GM18502 (cell line): ENCODE measurements at regions not wholly inside any gene's neighbourhood (a gene's known extent, or its start where the extent isn't known, plus 50 kb on each side); places are given as distances from the start of the nearest gene placed in this dataset.

Source experiments
- ATAC-seq: cut with Tn5 transposase; IDR thresholded peaks from one replicate; pipeline ENCODE4 v1.9.1; 2021; ENCODE audit warnings: mild to moderate bottlenecking; ENCODE audit not compliant: unreplicated experiment, poor library complexity

DNA sequence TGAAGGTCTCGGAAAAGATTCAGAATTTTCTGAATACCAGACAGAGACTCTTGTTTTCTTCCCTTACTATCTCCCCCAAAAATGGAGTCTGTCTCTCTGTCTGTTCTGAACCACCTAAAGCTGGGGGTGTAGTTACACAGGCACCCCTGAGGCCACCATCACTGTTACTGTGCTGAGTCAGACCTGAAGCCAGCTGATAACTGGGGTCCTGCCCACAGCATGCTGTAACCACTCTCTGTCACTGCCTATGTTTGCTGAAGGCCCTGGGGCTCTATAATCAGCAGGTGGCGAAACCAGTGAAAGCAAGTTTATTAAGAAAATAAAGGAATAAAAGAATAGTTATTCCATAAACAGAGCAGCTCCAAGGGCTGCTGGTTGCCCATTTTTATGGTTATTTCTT, 575.2 kb upstream of the POT1 start:
- no peak for ATAC-seq

DNA sequence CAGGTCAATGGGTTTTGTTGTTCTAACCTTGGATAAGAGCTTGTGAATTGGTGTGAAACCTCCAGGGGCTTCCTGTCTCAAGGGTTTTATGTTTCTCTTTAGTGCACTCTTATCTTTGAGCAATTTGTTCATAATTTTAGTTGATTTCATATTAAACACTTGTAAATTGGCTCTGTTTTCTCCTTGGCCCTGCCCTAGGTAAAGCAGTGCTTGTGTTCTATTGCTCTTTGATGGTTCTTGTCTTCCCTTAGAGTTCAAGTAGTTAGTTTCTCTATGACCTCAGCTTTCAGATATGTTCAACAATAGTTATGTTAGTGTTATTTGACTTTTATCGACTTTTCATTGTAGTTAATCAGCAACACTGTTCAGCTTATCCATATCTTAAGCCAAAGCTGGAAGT, 566.4 kb upstream of the POT1 start:
- no peak for ATAC-seq

DNA sequence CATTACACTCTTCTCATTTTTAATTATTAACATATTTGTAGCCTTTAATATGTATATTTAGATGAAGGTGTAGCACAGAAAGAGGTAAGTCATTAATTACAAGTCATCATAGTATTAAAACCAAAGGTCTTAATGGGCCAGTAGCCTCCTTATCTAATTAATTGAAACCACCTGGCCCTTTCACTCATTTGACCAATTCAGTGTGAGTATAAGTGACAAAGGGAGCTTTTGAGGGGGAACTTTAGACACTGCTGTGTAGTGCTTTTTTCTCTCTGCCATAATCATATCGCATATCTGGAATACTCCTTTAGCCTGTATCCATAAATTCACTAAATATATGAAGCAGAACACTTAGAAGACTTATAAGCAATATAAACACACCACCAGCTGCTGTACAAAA, 562.9 kb upstream of the POT1 start:
- ATAC-seq = no peak

DNA sequence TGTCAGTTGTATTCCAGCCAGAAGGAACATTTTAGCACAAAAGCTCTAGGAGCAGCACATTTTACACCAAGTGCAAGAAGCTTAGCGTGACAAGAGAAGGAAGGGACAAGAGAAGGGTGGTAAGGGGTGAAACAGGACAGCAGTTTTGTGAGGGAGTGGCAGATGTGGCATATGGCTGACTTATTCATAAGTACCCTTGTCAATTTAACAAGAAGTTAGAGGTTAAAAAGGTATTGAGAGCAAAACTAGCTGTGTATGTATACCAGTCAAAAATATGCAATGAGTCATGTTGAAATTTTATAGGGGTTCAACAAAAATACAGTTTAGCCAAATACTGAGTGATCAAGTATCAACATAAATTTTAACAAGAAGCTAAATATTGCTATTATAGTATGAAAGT, 561.5 kb upstream of the POT1 start:
- ATAC-seq = no peak

DNA sequence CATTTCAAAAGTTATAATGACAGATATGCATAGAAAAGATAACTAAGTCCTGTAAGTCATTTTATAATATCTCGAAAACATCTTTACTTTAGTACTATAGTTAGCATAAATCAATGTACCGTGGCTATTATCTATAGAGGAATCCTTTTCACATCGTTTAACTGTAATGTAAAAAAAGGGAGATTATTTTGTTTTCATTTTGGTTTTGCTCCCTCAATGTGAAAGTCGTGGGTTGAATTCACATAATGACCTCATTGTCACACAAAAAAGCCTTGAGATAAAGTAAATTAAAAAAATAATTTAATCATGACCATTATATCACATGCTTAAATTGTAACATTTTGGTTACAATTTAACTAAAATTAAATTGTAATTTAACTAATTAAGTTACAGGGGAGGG, 560.5 kb upstream of the POT1 start:
- no peak for ATAC-seq

DNA sequence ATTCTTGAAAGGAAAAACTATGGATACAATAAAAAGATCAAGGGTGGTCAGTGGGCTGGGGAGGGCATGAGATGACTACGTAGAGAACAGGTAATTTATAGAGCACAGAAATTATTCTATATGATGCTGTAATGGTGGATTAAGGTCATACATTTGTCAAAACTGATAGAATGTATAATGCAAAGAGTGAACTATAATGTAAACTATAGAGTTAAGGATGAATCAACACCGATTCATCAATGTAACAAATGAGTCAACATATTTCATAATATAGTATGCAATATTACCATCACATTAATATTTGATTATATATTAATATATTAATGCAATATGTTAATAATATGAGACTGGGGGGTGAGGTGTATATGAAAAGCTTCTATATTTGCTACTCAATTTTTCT, 555.6 kb upstream of the POT1 start:
- no peak for ATAC-seq

DNA sequence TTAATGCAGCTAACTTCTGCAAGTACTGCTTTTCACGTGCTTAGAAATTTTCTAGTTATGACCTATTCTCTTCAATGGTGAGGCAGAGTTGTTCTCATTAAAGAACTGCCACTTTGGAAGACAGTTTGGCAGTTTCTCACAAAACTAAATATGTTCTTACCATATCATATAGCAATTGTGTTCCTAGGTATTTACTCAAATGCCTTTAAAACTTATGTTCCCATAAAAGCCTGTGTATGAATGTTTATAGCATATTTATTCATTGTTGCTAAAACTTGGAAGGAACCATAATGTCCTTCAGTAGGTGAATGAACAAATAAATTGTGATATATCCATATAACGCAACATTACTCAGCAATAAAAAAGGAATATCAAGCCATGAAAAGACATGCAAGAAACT, 555.1 kb upstream of the POT1 start:
- no peak for ATAC-seq

DNA sequence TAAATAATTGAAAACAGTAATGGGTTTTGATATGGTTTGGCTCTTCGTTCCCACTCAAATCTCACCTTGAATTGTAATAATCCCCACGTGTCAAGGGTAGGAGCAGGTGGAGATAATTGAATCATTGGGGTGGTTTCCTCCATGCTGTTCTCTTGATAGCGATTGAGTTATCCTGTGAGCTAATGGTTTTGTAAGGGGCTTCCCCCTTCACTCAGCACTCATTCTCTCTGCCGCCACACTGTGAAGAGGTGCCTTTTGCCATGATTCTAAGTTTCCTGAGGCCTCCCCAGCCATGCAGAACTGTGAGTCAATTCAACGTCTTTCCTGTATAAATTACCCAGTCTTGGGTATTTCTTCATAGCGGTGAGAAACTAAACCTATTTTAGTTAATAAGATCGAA, 551.7 kb upstream of the POT1 start:
- no peak for ATAC-seq

DNA sequence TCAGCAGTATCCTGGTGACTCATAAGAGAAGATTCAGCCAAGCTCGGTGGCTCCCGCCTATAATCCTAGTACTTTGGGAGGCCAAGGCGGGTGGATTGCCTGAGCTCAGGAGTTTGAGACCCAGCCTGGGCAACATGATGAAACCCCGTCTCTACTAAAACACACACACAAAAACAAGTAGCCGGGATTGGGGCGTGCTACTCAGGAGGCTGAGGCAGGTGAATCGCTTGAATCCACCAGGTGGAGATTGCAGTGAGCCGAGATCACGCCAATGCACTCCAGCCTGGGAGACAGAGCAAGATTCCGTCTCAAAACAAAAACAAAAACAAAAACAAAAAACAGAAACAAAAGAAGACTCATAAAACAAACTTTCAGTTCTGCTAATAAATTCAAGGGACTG, 551.1 kb upstream of the POT1 start:
- no peak for ATAC-seq

DNA sequence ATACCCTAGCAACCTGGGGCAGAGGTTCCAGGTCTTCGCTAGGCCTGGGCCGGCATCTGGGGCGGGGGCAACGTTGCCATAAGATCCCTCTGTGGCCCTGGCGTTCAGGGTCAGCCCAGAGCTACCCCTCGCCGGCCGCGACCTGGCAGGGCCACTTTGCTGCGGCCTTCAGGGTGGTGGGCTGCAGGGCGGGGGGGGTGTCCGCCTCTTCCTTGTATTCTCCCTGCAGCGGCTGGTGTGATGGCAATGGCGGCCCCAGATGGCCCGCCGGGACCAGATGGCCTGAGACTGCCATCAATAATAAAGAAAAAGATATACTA, 539.2 kb upstream of the POT1 start:
- no peak for ATAC-seq

DNA sequence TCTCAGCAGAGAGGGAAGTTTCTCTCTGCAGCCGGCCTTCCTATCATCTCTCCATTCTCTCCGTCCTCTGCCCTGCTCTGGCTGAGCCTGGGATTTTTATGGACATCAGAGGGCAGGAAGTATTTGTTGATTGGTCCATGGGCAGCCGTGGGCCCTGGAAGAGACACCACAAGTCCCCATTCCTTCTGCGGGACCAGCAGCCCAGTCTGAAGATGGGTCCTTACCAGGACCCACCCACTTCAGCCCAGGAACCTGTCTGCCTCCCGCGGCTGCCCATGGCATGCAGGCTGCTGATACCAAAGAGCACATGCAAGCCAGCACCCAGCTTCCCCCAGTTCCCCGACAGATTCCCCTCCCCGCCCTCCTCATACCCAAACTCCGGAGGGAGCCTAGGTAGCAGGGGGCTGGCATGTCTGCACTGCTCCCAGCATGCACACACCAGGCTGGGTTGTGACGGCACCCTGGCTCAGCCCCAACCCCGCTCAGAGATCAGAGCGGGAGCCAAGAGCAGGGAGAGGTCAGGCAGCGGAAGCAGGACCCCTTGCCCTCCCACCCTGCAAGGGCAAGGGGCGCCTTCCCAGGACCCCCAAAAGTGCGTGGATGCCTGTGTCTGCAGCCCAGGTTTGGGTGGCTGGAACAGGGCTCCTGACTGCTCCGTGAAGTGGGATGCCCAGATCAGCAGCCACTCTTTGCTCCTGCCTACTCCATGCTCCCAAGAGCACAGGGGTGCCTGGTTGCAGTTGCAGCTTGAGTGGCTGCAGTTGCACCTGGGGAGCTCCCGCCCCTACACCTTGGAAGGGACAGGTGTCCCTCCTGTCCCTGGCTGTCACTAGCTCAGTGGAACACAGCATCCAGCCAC, 538.6 kb upstream of the POT1 start:
- ATAC-seq = no peak

DNA sequence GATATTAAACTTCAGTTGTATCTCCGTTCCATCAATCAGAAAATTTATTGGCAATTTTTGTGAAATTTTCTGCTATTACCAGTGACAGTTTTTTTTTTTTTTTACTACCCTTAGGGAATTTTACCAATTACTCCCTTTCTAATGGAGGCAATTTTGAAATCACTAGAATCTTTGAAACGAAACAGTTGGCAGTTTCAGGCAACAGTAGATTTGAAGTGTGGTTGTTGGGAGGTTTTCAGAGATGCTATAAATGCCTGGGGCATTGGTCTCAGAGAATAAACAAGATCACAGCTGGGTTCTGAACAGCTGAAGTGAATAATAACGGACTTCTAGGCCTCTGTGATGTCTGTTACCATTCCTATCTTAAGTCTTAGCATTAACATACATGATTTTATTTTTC, 535.9 kb upstream of the POT1 start:
- no peak for ATAC-seq

DNA sequence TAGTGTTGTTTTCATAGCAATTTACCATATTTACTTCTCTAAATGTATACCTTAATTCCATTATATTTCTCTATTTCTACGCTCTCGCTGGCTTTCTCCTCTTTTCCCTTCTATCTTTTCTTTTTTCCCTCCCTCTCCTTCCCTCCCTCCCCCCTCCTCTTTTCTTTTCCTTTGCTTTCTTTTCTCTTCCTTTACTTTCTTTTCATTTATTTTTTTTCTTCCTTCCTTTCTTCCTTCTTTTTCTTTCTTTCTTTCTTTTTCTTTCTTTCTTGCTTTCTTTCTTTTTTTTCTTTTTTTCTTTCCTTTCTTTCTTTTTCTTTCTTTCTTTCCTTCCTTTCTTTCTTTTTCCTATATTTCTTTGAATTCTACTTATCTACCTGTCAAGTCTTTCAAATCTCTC, 533.0 kb upstream of the POT1 start:
- ATAC-seq = no peak

DNA sequence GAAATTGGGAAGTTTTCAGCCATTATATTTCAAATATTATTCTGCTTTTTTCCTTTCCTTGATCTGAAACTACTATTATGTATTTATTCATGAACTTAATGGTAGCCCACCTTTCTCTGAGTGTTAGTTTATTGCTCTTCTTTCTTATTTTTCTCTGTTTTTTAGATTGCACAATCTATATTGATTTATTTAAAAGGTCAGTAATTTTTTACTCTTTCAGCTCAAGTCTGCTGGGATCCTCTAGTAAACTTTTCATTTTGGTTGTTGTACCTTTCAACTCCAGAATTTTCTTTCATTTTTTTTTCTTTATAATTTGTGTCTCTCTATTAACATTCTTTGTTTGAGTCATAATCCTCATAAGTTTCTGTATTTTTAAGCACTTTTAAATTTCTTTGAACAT, 529.4 kb upstream of the POT1 start:
- no peak for ATAC-seq

DNA sequence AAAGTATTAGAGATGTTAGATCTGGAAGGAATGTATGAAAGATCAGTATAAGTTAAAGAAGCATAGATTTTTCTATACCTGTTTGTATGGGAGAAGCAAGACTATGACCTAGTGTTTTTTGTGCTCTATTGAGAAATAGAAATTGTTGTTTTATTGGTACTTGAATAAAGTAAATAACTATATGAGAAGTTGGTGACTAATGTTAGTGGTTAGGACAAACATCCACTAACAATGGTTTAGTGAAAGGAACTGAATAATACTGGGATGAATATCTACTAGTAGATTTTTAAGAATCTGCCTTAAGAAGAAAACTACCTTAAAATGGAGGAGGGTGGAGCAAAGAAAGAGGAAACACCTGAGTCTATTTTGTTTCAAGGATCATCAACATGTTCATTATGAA, 521.1 kb upstream of the POT1 start:
- no peak for ATAC-seq

DNA sequence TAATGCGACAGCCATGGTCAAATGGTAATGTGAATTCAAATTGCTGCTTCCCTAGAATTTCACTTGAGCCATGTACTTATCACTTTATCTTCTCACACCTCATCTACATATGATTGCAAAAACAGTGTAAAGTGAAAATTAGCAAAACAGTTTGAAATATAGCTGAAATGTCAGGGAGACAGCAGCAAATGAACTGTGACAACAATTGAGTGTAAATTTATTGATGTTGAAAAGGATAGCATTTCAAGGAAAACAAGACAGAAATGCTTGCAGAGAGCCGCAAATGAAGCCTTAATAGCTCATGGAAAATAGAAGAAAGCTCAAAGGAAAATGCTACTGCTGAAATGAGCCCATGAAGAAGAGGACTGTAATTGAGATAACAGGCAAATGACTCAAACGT, 516.2 kb upstream of the POT1 start:
- no peak for ATAC-seq

DNA sequence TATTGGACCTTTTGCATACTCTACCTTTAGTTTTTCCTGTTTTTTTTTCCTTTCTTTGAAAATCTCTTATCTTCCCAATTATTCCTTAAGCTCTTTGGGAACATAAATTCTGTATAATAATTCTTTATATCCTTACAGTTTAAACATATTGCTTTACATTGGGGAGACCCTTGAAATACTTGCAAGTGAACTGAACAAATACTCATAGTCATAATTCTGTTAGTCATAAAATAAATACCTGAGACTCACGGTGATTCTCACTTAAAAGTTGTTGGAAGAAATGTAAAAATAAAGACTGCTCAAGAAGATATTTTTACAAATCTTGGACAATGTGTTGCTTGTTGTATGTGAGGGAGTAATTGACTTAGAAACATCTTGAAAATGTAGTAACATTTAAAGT, 515.2 kb upstream of the POT1 start:
- no peak for ATAC-seq

DNA sequence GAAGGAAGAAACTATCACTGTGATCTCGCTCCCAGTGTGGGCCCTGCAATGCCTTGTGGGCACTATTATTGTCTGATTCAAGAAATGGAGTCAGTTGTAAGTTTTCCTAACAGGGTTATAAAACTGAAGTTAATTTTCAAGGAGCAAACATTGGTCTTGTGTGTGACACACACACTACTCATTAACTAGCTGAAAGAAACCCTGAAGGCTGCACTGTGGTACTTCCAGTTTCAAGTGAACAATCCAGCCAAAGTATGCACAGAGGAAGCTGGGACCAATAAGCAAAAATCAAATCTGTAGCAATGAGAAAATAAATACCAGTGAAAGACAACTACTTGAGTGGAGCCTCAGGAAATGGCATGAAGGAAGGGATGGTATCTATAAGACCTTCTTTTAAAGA, 506.6 kb upstream of the POT1 start:
- ATAC-seq = no peak

DNA sequence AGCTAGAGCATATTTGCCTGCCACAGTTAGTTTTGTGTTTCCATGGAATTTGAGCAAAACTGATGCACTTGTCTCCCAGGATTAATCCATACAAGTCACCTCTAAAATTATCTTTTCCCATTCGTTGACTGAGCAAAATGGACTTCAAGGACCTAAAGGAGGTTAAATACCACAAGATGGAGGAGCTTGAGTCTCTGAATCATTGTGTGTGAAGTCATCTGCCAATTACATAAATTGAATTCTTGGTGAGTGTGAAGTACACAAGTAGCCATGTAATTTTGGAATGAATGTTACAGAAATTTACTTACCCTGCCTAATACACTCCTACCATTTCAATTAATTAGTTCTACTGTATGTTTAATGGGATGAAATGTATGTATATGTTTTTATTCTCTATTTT, 501.7 kb upstream of the POT1 start:
- no peak for ATAC-seq

DNA sequence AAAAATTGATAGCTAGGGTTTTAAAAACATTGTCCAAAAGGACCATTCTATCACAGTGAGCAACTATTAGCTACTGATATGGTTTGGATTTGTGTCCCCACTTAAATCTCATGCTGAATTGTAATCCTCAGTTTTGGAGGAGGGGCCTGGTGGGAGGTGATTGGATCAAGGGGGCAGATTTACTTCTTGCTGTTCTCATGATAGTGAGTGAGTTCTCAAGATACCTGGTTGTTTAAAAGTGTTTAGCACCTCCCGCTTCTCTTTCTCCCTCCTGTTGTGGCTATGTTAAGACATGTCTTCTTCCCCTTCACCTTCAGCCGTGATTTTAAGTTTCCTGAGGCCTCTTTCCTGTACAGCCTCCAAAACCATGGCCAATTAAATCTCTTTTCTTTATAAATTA, 500.4 kb upstream of the POT1 start:
- ATAC-seq = no peak

DNA sequence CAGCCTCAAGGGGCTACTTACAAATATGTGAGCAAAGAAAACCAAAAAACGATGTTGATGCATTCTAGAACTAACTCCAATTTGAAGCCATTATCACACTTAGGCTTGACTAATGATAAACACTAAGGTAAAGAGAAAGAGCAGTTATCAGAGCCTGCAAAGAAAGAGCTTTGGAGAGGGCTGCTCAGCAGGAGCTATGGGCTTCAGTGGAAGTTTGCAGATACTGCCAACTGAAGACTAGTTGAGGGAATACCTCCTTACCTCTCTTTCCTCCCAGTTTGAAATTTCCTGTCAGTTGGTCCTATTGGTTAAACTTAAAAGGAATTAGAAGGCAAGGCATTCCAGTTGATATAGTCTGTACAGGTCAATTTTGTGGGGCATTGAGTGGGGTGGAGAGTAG, 498.1 kb upstream of the POT1 start:
- ATAC-seq = no peak

DNA sequence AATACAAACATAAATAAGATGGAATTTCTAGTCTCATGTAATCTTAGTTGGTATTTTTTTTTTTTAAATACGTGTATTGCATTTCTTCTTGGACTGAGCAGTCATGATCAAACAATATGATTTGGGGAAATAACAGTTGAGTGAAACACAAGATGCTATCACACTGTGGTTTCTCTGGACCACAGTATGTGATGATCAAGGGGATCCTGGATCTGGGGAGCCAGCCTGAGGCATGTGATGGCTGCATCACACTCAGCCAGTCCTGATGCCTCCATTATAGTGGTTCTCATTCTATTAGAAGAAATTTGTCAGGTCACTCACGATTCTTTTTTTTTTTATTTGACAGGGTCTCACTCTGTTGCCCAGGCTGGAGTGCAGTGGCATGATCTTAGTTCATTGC, 495.9 kb upstream of the POT1 start:
- ATAC-seq = no peak

DNA sequence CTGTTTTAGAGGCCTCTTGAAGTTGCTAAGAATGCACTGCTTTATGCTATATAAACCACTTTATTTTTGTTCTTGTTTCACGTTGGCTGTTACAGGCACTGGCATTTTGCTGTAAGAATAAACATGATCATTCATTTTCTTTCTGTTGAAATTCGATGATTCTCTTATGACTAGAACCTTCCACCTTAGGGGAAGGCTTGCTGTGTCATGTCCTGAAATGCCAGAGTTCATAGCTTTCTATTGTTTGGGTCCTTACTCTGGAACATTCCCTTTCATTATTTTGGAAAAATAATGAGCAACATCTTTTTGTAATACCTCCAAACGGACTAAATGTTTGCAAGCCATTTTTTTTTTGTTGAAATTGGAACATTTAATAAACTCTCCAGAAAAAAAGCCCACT, 495.1 kb upstream of the POT1 start:
- no peak for ATAC-seq
